ENCODE measurements at regions not wholly inside any gene's neighbourhood (a gene's known extent, or its start where the extent isn't known, plus 50 kb on each side); places are given as distances from the start of the nearest gene placed in this dataset.

DNA sequence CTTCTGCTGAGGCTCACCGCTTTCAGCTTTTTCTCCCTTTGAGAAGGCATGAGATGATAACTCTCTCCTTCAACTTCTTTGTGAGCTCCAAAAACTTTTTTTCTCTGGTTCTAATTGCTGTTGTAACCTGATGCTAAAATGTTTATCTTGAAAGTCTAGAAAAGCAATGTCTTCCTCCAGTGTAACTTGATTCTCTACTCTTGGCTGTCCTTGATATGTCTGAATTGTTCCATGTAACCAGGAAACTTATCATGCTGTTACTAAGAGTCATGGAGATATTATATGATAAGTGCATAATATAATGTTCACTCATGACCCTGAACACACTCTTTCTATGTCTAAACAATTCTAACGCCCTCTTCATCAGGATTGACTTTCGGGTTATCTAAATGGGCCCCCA, 128.0 kb upstream of the ABCA1 start:
- H3K36me3 ChIP-seq (ENCODE audit: control insufficient read depth in 2 of 2, extremely low read depth in 1 of 2, insufficient read depth in 2 of 2, low read length in 2 of 2), result no peaks in the 10 kb centered on the region
- H3K4me3 ChIP-seq (replicated peaks in 1 of 3; ENCODE audit: insufficient read depth in 1 of 3, low read depth in 1 of 3, low read length in 3 of 3), result no peak overlapping the region
- no peaks in the 10 kb centered on the region for H3K9me1 ChIP-seq (replicated peaks; ENCODE audit: control insufficient read depth, extremely low read depth, insufficient read depth, low read length)
- dilution Hi-C loops (cut with MboI; ENCODE audit: extremely low pct_ligation_motif_present, low sequenced_read_pairs), result no loop called here
- ChIA-PET CTCF (no interaction called here), POLR2A (no interaction called here)
- no peak overlapping the region for H3K4me2 ChIP-seq (ENCODE audit: insufficient read depth, low read length)
- H2AFZ ChIP-seq (ENCODE audit: low read depth, low read length), result no peak overlapping the region
- BruUV-seq (replicated peaks), result no TSS peak
- intact Hi-C loops (cut with micrococcal nuclease), result no loop called here
- H3K9ac ChIP-seq (replicated peaks; ENCODE audit: extremely low read depth, insufficient read depth, low read length), result no peak overlapping the region
- no peaks in the 10 kb centered on the region for H3K79me2 ChIP-seq (ENCODE audit: control insufficient read depth, insufficient read depth, low read length)
- no peak overlapping the region for H3K27ac ChIP-seq (ENCODE audit: insufficient read depth, low read depth, low read length)
- DNase-seq (ENCODE audit: low read depth, low spot score), result peak; percentile 38
- no peaks in the 10 kb centered on the region for H3K9me3 ChIP-seq (replicated peaks; ENCODE audit: control insufficient read depth, insufficient read depth, low read length)
- H3K4me1 ChIP-seq (ENCODE audit: control insufficient read depth, extremely low read depth, insufficient read depth, low read length), result no peaks in the 10 kb centered on the region
- no peaks in the 10 kb centered on the region for H4K20me1 ChIP-seq (replicated peaks; ENCODE audit: control insufficient read depth, extremely low read depth, insufficient read depth, low read length)
- no peaks in the 10 kb centered on the region for H3K27me3 ChIP-seq (ENCODE audit: control insufficient read depth in 2 of 2, insufficient read depth in 2 of 2, low read length in 2 of 2)
- no peak for TF ChIP-seq GATA2 (IDR thresholded peaks at IDR 0.05; ENCODE audit: insufficient read depth, insufficient read length, low read depth, low read length)
- TF ChIP-seq, protein P1, sequence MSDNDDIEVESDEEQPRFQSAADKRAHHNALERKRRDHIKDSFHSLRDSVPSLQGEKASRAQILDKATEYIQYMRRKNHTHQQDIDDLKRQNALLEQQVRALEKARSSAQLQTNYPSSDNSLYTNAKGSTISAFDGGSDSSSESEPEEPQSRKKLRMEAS (IDR thresholded peaks at IDR 0.05; ENCODE audit: insufficient read depth, insufficient read length), result no peak
- TF ChIP-seq, protein P2, sequence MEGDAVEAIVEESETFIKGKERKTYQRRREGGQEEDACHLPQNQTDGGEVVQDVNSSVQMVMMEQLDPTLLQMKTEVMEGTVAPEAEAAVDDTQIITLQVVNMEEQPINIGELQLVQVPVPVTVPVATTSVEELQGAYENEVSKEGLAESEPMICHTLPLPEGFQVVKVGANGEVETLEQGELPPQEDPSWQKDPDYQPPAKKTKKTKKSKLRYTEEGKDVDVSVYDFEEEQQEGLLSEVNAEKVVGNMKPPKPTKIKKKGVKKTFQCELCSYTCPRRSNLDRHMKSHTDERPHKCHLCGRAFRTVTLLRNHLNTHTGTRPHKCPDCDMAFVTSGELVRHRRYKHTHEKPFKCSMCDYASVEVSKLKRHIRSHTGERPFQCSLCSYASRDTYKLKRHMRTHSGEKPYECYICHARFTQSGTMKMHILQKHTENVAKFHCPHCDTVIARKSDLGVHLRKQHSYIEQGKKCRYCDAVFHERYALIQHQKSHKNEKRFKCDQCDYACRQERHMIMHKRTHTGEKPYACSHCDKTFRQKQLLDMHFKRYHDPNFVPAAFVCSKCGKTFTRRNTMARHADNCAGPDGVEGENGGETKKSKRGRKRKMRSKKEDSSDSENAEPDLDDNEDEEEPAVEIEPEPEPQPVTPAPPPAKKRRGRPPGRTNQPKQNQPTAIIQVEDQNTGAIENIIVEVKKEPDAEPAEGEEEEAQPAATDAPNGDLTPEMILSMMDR (IDR thresholded peaks at IDR 0.05; ENCODE audit: extremely low read depth in 1 of 2, insufficient read depth in 1 of 2, low read depth in 1 of 2, low read length in 2 of 2), result no peak
- TF ChIP-seq JUN (IDR thresholded peaks at IDR 0.05; ENCODE audit: borderline replicate concordance, insufficient read depth, insufficient read length, low read depth), result no peak
- no peak for TF ChIP-seq POLR2AphosphoS5 (IDR thresholded peaks at IDR 0.05; ENCODE audit: insufficient read depth, low read depth, low read length)
- no peak for TF ChIP-seq MYC (IDR thresholded peaks at IDR 0.05; ENCODE audit: low read depth, low read length)
- TF ChIP-seq POLR2A (IDR thresholded peaks at IDR 0.05; ENCODE audit: low read depth, low read length), result no peak
- TF ChIP-seq FOS (IDR thresholded peaks at IDR 0.05; ENCODE audit: borderline replicate concordance, insufficient read depth, low read length), result no peak
- no peak for TF ChIP-seq EZH2 (IDR thresholded peaks at IDR 0.05; ENCODE audit: borderline replicate concordance, low read depth, low read length, severe bottlenecking)
- FAIRE-seq, result no peak

Data from endothelial cell of umbilical vein (primary cell).